WTC11 (cell line): ENCODE measurements at regions not wholly inside any gene's neighbourhood (a gene's known extent, or its start where the extent isn't known, plus 50 kb on each side); places are given as distances from the start of the nearest gene placed in this dataset.

Experiments used
- ATAC-seq: fragments of 200-7000 bp; cut with Tn5 transposase; 2 replicates; pipeline ENCODE4 v1.10.0; 2021; ENCODE audit warnings: mild to moderate bottlenecking, moderate library complexity
- CTCF ChIA-PET: fragments of 300-600 bp; sonication (Branson Sonifier 250); formaldehyde crosslinking; loops from one replicate; lab custom pipeline; 2021; ENCODE audit warnings: antibody characterized with exemption; lab: Charles Lee
- POLR2A ChIA-PET: fragments of 350-600 bp; sonication (Branson Sonifier 250); formaldehyde crosslinking; loops from one replicate; lab custom pipeline; 2021; ENCODE audit warnings: antibody characterized with exemption; lab: Charles Lee
- DNase-seq: peaks from one replicate; pipeline ENCODE4 v3.0.0; 2021; ENCODE audit warnings: low spot score
- H3K27ac Mint-ChIP-seq: 2 replicates; pipeline ENCODE4 v1.8.0; 2021; ENCODE audit warnings: mixed read lengths
- H3K27me3 Mint-ChIP-seq: 2 replicates; pipeline ENCODE4 v1.8.0; 2021; ENCODE audit warnings: low read depth, mild to moderate bottlenecking, moderate library complexity, mixed read lengths
- H3K36me3 Mint-ChIP-seq: 2 replicates; pipeline ENCODE4 v1.8.0; 2021; ENCODE audit warnings: mixed read lengths
- H3K4me1 Mint-ChIP-seq: 2 replicates; pipeline ENCODE4 v1.8.0; 2022; ENCODE audit warnings: mixed read lengths
- H3K4me3 Mint-ChIP-seq: 2 replicates; pipeline ENCODE4 v1.8.0; 2021; ENCODE audit warnings: mild to moderate bottlenecking, moderate library complexity, mixed read lengths
- H3K9me3 Mint-ChIP-seq: 2 replicates; pipeline ENCODE4 v1.8.0; 2021; ENCODE audit warnings: mixed read lengths
- ATF2 ChIP-seq: sonication (generic); formaldehyde crosslinking; IDR thresholded peaks from 2 replicates; pipeline ENCODE4 v1.8.1; 2022; ENCODE audit warnings: low read depth, missing genetic modification reagents, borderline replicate concordance
- E2F5 ChIP-seq: sonication (generic); formaldehyde crosslinking; IDR thresholded peaks from 2 replicates; pipeline ENCODE4 v1.8.1; 2022; ENCODE audit warnings: mild to moderate bottlenecking, moderate library complexity, missing genetic modification reagents
- ERG ChIP-seq: fragments of 250-450 bp; sonication (Bioruptor Pico); IDR thresholded peaks from 2 replicates; pipeline ENCODE4 v1.8.0; 2021; ENCODE audit warnings: mild to moderate bottlenecking
- ETV6 ChIP-seq: sonication (generic); formaldehyde crosslinking; IDR thresholded peaks from 2 replicates; pipeline ENCODE4 v1.8.1; 2022; ENCODE audit warnings: mild to moderate bottlenecking, missing genetic modification reagents
- GRHL2 ChIP-seq: fragments of 250-450 bp; sonication (Bioruptor Pico); IDR thresholded peaks from 2 replicates; pipeline ENCODE4 v1.8.0; 2022; ENCODE audit warnings: mild to moderate bottlenecking, moderate library complexity; ENCODE audit not compliant: insufficient replicate concordance, severe bottlenecking
- HMGXB4 ChIP-seq: sonication (generic); formaldehyde crosslinking; IDR thresholded peaks from 2 replicates; pipeline ENCODE4 v1.8.1; 2023; ENCODE audit warnings: mild to moderate bottlenecking, moderate library complexity, missing genetic modification reagents
- JAZF1 ChIP-seq: fragments of 250-450 bp; sonication (Bioruptor Pico); IDR thresholded peaks from 2 replicates; pipeline ENCODE4 v1.9.0; 2021; ENCODE audit warnings: moderate library complexity, mild to moderate bottlenecking, inconsistent platforms
- KAT7 ChIP-seq: sonication (generic); formaldehyde crosslinking; IDR thresholded peaks from 2 replicates; pipeline ENCODE4 v1.8.1; 2023; ENCODE audit warnings: missing genetic modification reagents, mild to moderate bottlenecking, borderline replicate concordance
- MAX ChIP-seq: sonication (generic); formaldehyde crosslinking; IDR thresholded peaks from 2 replicates; pipeline ENCODE4 v1.8.0; 2022; ENCODE audit warnings: mild to moderate bottlenecking, missing genetic modification reagents
- NR2C2 ChIP-seq: sonication (generic); formaldehyde crosslinking; IDR thresholded peaks from 2 replicates; pipeline ENCODE4 v1.8.0; 2022; ENCODE audit warnings: mild to moderate bottlenecking, missing genetic modification reagents
- NR3C1 ChIP-seq: sonication (generic); formaldehyde crosslinking; conservative IDR thresholded peaks from 2 replicates; pipeline ENCODE4 v1.8.1; 2023; ENCODE audit warnings: low read depth, mild to moderate bottlenecking, missing genetic modification reagents
- OVOL2 ChIP-seq: fragments of 250-450 bp; sonication (Bioruptor Pico); IDR thresholded peaks from 2 replicates; pipeline ENCODE4 v1.9.0; 2021; ENCODE audit warnings: mild to moderate bottlenecking, borderline replicate concordance
- SOX15 ChIP-seq: fragments of 250-450 bp; sonication (Bioruptor Pico); IDR thresholded peaks from 2 replicates; pipeline ENCODE4 v1.9.0; 2021; ENCODE audit warnings: mild to moderate bottlenecking
- TEAD4 ChIP-seq: sonication (generic); formaldehyde crosslinking; IDR thresholded peaks from 2 replicates; pipeline ENCODE4 v1.8.0; 2022; ENCODE audit warnings: mild to moderate bottlenecking, missing genetic modification reagents
- ZBTB43 ChIP-seq: sonication (generic); formaldehyde crosslinking; IDR thresholded peaks from 2 replicates; pipeline ENCODE4 v1.8.1; 2023; ENCODE audit warnings: mild to moderate bottlenecking, missing genetic modification reagents
- ZNF263 ChIP-seq: sonication (generic); formaldehyde crosslinking; IDR thresholded peaks from 2 replicates; pipeline ENCODE4 v1.8.1; 2022; ENCODE audit warnings: low read depth, mild to moderate bottlenecking, moderate library complexity, missing genetic modification reagents
- ZNF396 ChIP-seq: fragments of 250-450 bp; sonication (Bioruptor Pico); IDR thresholded peaks from 2 replicates; pipeline ENCODE4 v1.8.0; 2021; ENCODE audit warnings: mild to moderate bottlenecking, moderate library complexity, borderline replicate concordance
- ZNF425 ChIP-seq: fragments of 250-450 bp; sonication (Bioruptor Pico); conservative IDR thresholded peaks from 2 replicates; pipeline ENCODE4 v1.9.0; 2021; ENCODE audit warnings: mild to moderate bottlenecking

- Mint-ChIP-seq H3K4me1 (peaks cover 19% of the 10 kb centered on the region), H3K27ac (no peak overlapping the region), H3K36me3 (no peaks in the 10 kb centered on the region), H3K9me3 (peaks cover 12% of the 10 kb centered on the region), H3K27me3 (no peaks in the 10 kb centered on the region), H3K4me3 (no peak overlapping the region)
- CTCF ChIA-PET: interaction anchor here (0.5 kb wide), 1 partner anchor 338 kb away, joined by 3 read pairs; no protein-coding TSS in a partner anchor
- ATAC-seq (no peak), DNase-seq (no peak)
- TF ChIP-seq E2F5 (CRISPR knock-in tag): no peak
- TF ChIP-seq ZNF263: no peak
- TF ChIP-seq NR3C1 (CRISPR knock-in tag): no peak
- TF ChIP-seq ATF2: no peak
- no peak for TF ChIP-seq SOX15 (CRISPR knock-in tag)
- TF ChIP-seq HMGXB4: no peak
- TF ChIP-seq TEAD4 (CRISPR knock-in tag): no peak
- TF ChIP-seq MAX (CRISPR knock-in tag): no peak
- TF ChIP-seq ZBTB43 (CRISPR knock-in tag): no peak
- no peak for TF ChIP-seq ZNF396 (CRISPR knock-in tag)
- no peak for TF ChIP-seq KAT7 (CRISPR knock-in tag)
- TF ChIP-seq ETV6 (CRISPR knock-in tag): no peak
- no peak for TF ChIP-seq NR2C2
- TF ChIP-seq GRHL2: no peak
- TF ChIP-seq OVOL2 (CRISPR knock-in tag): no peak
- POLR2A ChIA-PET: no interaction called here
These were observed 64.0 kb upstream of the NFKB1 start for GRCh38 chr4:102437111-102437510.

- Mint-ChIP-seq H3K4me3 (no peak overlapping the region), H3K27ac (no peak overlapping the region), H3K4me1 (peaks cover 19% of the 10 kb centered on the region), H3K36me3 (no peaks in the 10 kb centered on the region), H3K27me3 (no peaks in the 10 kb centered on the region; the same call in 1 of the 2 replicates), H3K9me3 (peaks cover 12% of the 10 kb centered on the region)
- ATAC-seq: peak; percentile 86
- CTCF ChIA-PET: interaction anchor here (1.1 to 1.5 kb wide), 4 partner anchors 8 to 594 kb away, joined by 3 to 4 read pairs (median 4); no protein-coding TSS in a partner anchor
- TF ChIP-seq JAZF1 (CRISPR knock-in tag): no peak
- no peak for TF ChIP-seq ZNF425
- no peak for TF ChIP-seq ERG (CRISPR knock-in tag)
- POLR2A ChIA-PET: no interaction called here
- no peak for DNase-seq
These were observed 62.5 kb upstream of the NFKB1 start for GRCh38 chr4:102438396-102439235.
